HCT116 (cell line): ENCODE measurements at regions not wholly inside any gene's neighbourhood (a gene's known extent, or its start where the extent isn't known, plus 50 kb on each side); places are given as distances from the start of the nearest gene placed in this dataset.

Source experiments
- CBX3 ChIP-seq: IDR thresholded peaks from 2 replicates; pipeline ENCODE4 v1.6.1; 2012; ENCODE audit warnings: low read depth
- CEBPB ChIP-seq: IDR thresholded peaks from 2 replicates; pipeline ENCODE4 v1.6.1; 2012; ENCODE audit warnings: low read depth
- EGR1 ChIP-seq: IDR thresholded peaks from 2 replicates; pipeline ENCODE4 v1.6.1; 2012; ENCODE audit warnings: low read depth
- EZH2 ChIP-seq: fragments of 200-600 bp; sonication (generic); IDR thresholded peaks from 2 replicates; pipeline ENCODE4 v1.6.1; 2017; ENCODE audit warnings: antibody characterized with exemption, mixed run types
- JUND ChIP-seq: IDR thresholded peaks from 2 replicates; pipeline ENCODE4 v1.6.1; 2012
- MAX ChIP-seq: IDR thresholded peaks from 2 replicates; pipeline ENCODE4 v1.6.1; 2012
- POLR2A ChIP-seq: IDR thresholded peaks from 2 replicates; pipeline ENCODE4 v1.7.0; 2011; ENCODE audit warnings: borderline replicate concordance; ENCODE audit not compliant: insufficient read depth, insufficient read length; ENCODE audit errors: extremely low read depth
- POLR2AphosphoS5 ChIP-seq: IDR thresholded peaks from 2 replicates; pipeline ENCODE4 v1.6.1; 2011; ENCODE audit warnings: mild to moderate bottlenecking, low read depth, low read length, moderate library complexity
- RAD21 ChIP-seq: IDR thresholded peaks from 2 replicates; pipeline ENCODE4 v1.6.1; 2012; ENCODE audit warnings: low read depth, mild to moderate bottlenecking
- REST ChIP-seq: IDR thresholded peaks from 2 replicates; pipeline ENCODE4 v1.6.1; 2012; ENCODE audit warnings: low read depth
- SIN3A ChIP-seq: IDR thresholded peaks from 2 replicates; pipeline ENCODE4 v1.6.1; 2012; ENCODE audit warnings: low read depth
- ZNF274 ChIP-seq: fragments of 200-500 bp; sonication (Bioruptor generic); IDR thresholded peaks from 2 replicates; pipeline ENCODE4 v1.6.1; 2014; ENCODE audit warnings: mild to moderate bottlenecking, low read depth, low read length, inconsistent platforms
- TF ChIP-seq, protein P1 (sequence below), 3 experiments: fragments of 200-600 bp in 1 of 3; sonication (generic) in 1 of 3; IDR thresholded peaks in 2 of 3; conservative IDR thresholded peaks in 1 of 3; 2 replicates each; pipeline ENCODE4 v1.5.1; 2012 to 2017; ENCODE audit warnings: low read depth in 2 of 3, low read length in 2 of 3, antibody characterized with exemption in 1 of 3, borderline replicate concordance in 1 of 3, control low read depth in 1 of 3, mild to moderate bottlenecking in 1 of 3, mixed read lengths in 1 of 3, mixed run types in 1 of 3, moderate library complexity in 1 of 3; ENCODE audit not compliant: insufficient read depth in 1 of 3

DNA sequence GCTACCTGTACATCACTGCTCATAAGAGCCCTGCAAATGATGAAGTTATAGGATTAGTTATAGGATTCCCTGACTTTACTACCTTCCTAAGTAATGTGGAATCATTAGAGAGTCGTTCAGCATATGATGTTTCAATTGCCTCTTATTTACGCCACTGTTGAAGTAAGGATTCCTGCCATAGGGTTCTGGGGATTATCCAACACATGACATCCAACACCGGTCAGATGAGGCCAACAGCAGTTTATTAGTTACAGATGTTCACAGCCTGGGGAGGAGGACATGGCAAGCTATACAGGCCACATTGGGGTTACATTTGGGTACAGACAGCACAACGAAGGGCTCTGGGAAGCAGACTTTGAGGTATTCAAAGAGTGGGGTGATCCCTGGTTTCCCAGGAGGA, 134.1 kb upstream of the MC4R start:
- no peak for TF ChIP-seq JUND
- no peak for TF ChIP-seq ZNF274
- TF ChIP-seq, protein P1, sequence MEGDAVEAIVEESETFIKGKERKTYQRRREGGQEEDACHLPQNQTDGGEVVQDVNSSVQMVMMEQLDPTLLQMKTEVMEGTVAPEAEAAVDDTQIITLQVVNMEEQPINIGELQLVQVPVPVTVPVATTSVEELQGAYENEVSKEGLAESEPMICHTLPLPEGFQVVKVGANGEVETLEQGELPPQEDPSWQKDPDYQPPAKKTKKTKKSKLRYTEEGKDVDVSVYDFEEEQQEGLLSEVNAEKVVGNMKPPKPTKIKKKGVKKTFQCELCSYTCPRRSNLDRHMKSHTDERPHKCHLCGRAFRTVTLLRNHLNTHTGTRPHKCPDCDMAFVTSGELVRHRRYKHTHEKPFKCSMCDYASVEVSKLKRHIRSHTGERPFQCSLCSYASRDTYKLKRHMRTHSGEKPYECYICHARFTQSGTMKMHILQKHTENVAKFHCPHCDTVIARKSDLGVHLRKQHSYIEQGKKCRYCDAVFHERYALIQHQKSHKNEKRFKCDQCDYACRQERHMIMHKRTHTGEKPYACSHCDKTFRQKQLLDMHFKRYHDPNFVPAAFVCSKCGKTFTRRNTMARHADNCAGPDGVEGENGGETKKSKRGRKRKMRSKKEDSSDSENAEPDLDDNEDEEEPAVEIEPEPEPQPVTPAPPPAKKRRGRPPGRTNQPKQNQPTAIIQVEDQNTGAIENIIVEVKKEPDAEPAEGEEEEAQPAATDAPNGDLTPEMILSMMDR (IDR thresholded peaks at IDR 0.05 in 2 of 3, conservative IDR thresholded peaks at IDR 0.05 in 1 of 3; ENCODE audit: borderline replicate concordance in 1 of 3, insufficient read depth in 1 of 3, low read depth in 2 of 3, low read length in 2 of 3): no peak
- no peak for TF ChIP-seq POLR2A
- TF ChIP-seq MAX: no peak
- no peak for TF ChIP-seq RAD21
- TF ChIP-seq POLR2AphosphoS5: no peak
- TF ChIP-seq EGR1: no peak
- no peak for TF ChIP-seq CBX3
- no peak for TF ChIP-seq EZH2
- no peak for TF ChIP-seq SIN3A
- TF ChIP-seq CEBPB: no peak
- TF ChIP-seq REST: no peak
